Loucy (cell line): ENCODE measurements at regions not wholly inside any gene's neighbourhood (a gene's known extent, or its start where the extent isn't known, plus 50 kb on each side); places are given as distances from the start of the nearest gene placed in this dataset.

Source experiments
- EZH2phosphoT487 ChIP-seq: fragments of 200-600 bp; IDR thresholded peaks from 2 replicates; pipeline ENCODE4 v1.6.1; 2018; ENCODE audit warnings: antibody characterized with exemption, mild to moderate bottlenecking, moderate library complexity, borderline replicate concordance
- TF ChIP-seq, protein P1 (sequence below): fragments of 200-600 bp; sonication (generic); conservative IDR thresholded peaks from 2 replicates; pipeline ENCODE4 v1.5.1; 2014; ENCODE audit warnings: mild to moderate bottlenecking, antibody characterized with exemption, low read length

DNA sequence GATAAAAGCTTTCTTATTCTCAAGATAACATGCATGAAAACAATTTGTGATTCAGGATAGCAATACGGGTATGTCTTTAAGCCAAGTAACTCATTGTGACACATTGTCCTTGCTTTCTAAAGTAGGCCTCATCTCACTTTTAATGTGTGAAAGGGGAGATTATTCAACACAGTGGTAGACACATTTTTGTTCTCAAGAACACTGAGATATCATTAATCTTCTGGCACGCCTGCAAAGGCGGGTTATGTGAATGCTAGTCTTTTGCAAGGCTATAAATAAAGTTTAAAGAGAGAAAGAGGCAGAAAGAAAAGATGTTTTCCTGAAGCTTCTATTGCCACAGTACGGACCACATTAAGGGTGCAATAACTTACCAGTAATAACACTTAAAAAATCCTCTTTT is 181.8 kb upstream of the MEF2C start:
- TF ChIP-seq, protein P1, sequence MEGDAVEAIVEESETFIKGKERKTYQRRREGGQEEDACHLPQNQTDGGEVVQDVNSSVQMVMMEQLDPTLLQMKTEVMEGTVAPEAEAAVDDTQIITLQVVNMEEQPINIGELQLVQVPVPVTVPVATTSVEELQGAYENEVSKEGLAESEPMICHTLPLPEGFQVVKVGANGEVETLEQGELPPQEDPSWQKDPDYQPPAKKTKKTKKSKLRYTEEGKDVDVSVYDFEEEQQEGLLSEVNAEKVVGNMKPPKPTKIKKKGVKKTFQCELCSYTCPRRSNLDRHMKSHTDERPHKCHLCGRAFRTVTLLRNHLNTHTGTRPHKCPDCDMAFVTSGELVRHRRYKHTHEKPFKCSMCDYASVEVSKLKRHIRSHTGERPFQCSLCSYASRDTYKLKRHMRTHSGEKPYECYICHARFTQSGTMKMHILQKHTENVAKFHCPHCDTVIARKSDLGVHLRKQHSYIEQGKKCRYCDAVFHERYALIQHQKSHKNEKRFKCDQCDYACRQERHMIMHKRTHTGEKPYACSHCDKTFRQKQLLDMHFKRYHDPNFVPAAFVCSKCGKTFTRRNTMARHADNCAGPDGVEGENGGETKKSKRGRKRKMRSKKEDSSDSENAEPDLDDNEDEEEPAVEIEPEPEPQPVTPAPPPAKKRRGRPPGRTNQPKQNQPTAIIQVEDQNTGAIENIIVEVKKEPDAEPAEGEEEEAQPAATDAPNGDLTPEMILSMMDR, result no peak
- no peak for TF ChIP-seq EZH2phosphoT487
